K562 (cell line): ENCODE measurements at regions not wholly inside any gene's neighbourhood (a gene's known extent, or its start where the extent isn't known, plus 50 kb on each side); places are given as distances from the start of the nearest gene placed in this dataset.
A peak's percentile ranks its signal among the peaks of the same experiment; 100 is the strongest.

Experiments
- ATAC-seq: fragments of 200-7000 bp; cut with Tn5 transposase; 3 replicates; pipeline ENCODE4 v1.9.1; 2020; ENCODE audit warnings: moderate library complexity
- BruUV-seq: library from RNA; stranded (reverse); fragments of 400-500 nt; replicated peaks from 2 replicates; lab custom pipeline; 2021; lab: Mats Ljungman, UMichigan
- CTCF ChIA-PET: fragments of 300-600 bp; formaldehyde crosslinking; extraction: SDS; loops from one replicate; lab custom pipeline; 2021; ENCODE audit warnings: low intra/inter-chr PET ratio; lab: Yijun Ruan, JAX
- POLR2A ChIA-PET: fragments of 300-600, 350-650 bp; sonication (Branson Sonifier 250); formaldehyde crosslinking; extraction: SDS; loops from one replicate; lab custom pipeline; 2021; ENCODE audit warnings: antibody characterized with exemption, inconsistent platforms; lab: Yijun Ruan, JAX
- DNase-seq, 4 experiments: peaks; one replicate each; pipeline versions ENCODE4 v3.0.0 to v3.0.0-alpha.2; 2011 to 2018; ENCODE audit warnings: low spot score in 3 of 4, mixed read lengths in 3 of 4; ENCODE audit errors: extremely low read depth in 1 of 4
- FAIRE-seq: peaks from 2 replicates; lab custom pipeline; 2011; peaks lifted over from hg19 to GRCh38; lab: Jason Lieb, UNC
- H2AFZ ChIP-seq: 2 replicates; pipeline ENCODE4 v1.6.0; 2011; ENCODE audit warnings: low read depth, low read length, control low read depth, inconsistent platforms
- H3K27ac ChIP-seq: fragments of 200-600 bp; 3 replicates; pipeline ENCODE4 v1.8.0; 2011; ENCODE audit warnings: low read depth, mild to moderate bottlenecking, control low read depth, inconsistent platforms, low read length, moderate library complexity, mixed read lengths; ENCODE audit errors: extremely low read depth
- H3K27me3 ChIP-seq, 2 experiments: fragments of 300-600 bp in 1 of 2; 2 replicates in 1 of 2; 3 replicates in 1 of 2; pipeline versions ENCODE4 v1.6.0 to v1.8.0; 2011; ENCODE audit warnings: inconsistent platforms in 2 of 2, low read length in 2 of 2, mild to moderate bottlenecking in 1 of 2, mixed read lengths in 1 of 2, moderate library complexity in 1 of 2; ENCODE audit not compliant: control insufficient read depth in 2 of 2, insufficient read depth in 2 of 2
- H3K36me3 ChIP-seq: fragments of 300-600 bp; 3 replicates; pipeline ENCODE4 v1.8.0; 2011; ENCODE audit warnings: mild to moderate bottlenecking, low read length, inconsistent platforms; ENCODE audit not compliant: control insufficient read depth, insufficient read depth
- H3K4me1 ChIP-seq, 2 experiments: fragments of 200-600 bp in 1 of 2; replicated peaks in 1 of 2; 2 replicates in 1 of 2; 3 replicates in 1 of 2; pipeline versions ENCODE4 v1.5.1 to v1.8.0; 2011; ENCODE audit warnings: inconsistent platforms in 2 of 2, low read length in 2 of 2, mild to moderate bottlenecking in 1 of 2, mixed read lengths in 1 of 2, moderate library complexity in 1 of 2; ENCODE audit not compliant: control insufficient read depth in 2 of 2, insufficient read depth in 2 of 2
- H3K4me2 ChIP-seq: 2 replicates; pipeline ENCODE4 v1.6.1; 2011; ENCODE audit warnings: low read length, control low read depth, inconsistent platforms, mixed read lengths; ENCODE audit not compliant: insufficient read depth
- H3K4me3 ChIP-seq: fragments of 200-600 bp; sonication (generic), shearing (Covaris generic); 2 replicates; pipeline ENCODE4 v1.5.1; 2016; ENCODE audit warnings: control low read depth, inconsistent platforms
- H3K79me2 ChIP-seq: fragments of 200-600 bp; 3 replicates; pipeline ENCODE4 v1.8.0; 2011; ENCODE audit warnings: low read length, inconsistent platforms; ENCODE audit not compliant: control insufficient read depth, insufficient read depth
- H3K9ac ChIP-seq, 2 experiments: 2 replicates each; pipeline versions ENCODE4 v1.6.0 to v1.6.1; 2011; ENCODE audit warnings: low read depth in 2 of 2, low read length in 2 of 2, control low read depth in 1 of 2, inconsistent platforms in 1 of 2, mild to moderate bottlenecking in 1 of 2, mixed read lengths in 1 of 2; ENCODE audit not compliant: insufficient read depth in 1 of 2
- H3K9me1 ChIP-seq: one replicate; pipeline ENCODE4 v1.6.0; 2011; ENCODE audit warnings: inconsistent platforms, mild to moderate bottlenecking, low read length, moderate library complexity; ENCODE audit not compliant: control insufficient read depth, insufficient read depth
- H3K9me3 ChIP-seq: replicated peaks from 2 replicates; pipeline ENCODE4 v1.5.1; 2011; ENCODE audit warnings: low read depth, low read length, inconsistent platforms; ENCODE audit not compliant: control insufficient read depth, insufficient read depth
- H4K20me1 ChIP-seq: replicated peaks from 2 replicates; pipeline ENCODE4 v1.6.1; 2011; ENCODE audit warnings: low read length, inconsistent platforms, mixed read lengths; ENCODE audit not compliant: control insufficient read depth, insufficient read depth
- ADNP ChIP-seq: fragments of 200-800 bp; sonication (Bioruptor generic); IDR thresholded peaks from 2 replicates; pipeline ENCODE4 v1.6.1; 2016; ENCODE audit warnings: missing genetic modification characterization, missing compliant biosample characterization
- BHLHE40 ChIP-seq: IDR thresholded peaks from 2 replicates; pipeline ENCODE4 v1.6.1; 2011; ENCODE audit warnings: low read length, improper control_type of control experiment
- DPF2 ChIP-seq: fragments of 450-650 bp; IDR thresholded peaks from 2 replicates; pipeline ENCODE4 v1.6.1; 2016
- FOSL1 ChIP-seq: fragments of 200-800 bp; sonication (Bioruptor generic); conservative IDR thresholded peaks from 2 replicates; pipeline ENCODE4 v1.6.1; 2016; ENCODE audit warnings: missing genetic modification characterization, missing compliant biosample characterization
- HMG20B ChIP-seq: fragments of 250-450 bp; sonication (Bioruptor Pico); IDR thresholded peaks from 2 replicates; pipeline ENCODE4 v1.5.0; 2021; ENCODE audit warnings: mild to moderate bottlenecking
- NFATC3 ChIP-seq: fragments of 450-650 bp; IDR thresholded peaks from 2 replicates; pipeline ENCODE4 v1.6.1; 2017; ENCODE audit warnings: mild to moderate bottlenecking
- NFIC ChIP-seq: fragments of 450-650 bp; IDR thresholded peaks from 2 replicates; pipeline ENCODE4 v1.6.1; 2017; ENCODE audit warnings: mild to moderate bottlenecking, inconsistent platforms
- RBBP5 ChIP-seq: fragments of 200-600 bp; sonication (generic); IDR thresholded peaks from 2 replicates; pipeline ENCODE4 v1.6.1; 2012; ENCODE audit warnings: borderline replicate concordance, mild to moderate bottlenecking, low read length, control low read depth, inconsistent platforms; ENCODE audit not compliant: insufficient read depth, poor library complexity, severe bottlenecking
- ZKSCAN8 ChIP-seq: fragments of 200-800 bp; sonication (Bioruptor generic); IDR thresholded peaks from 2 replicates; pipeline ENCODE4 v1.6.1; 2016; ENCODE audit warnings: missing genetic modification characterization, missing compliant biosample characterization
- ZNF584 ChIP-seq: fragments of 200-800 bp; sonication (Bioruptor generic); IDR thresholded peaks from 2 replicates; pipeline ENCODE4 v1.6.1; 2016; ENCODE audit warnings: low read depth, mild to moderate bottlenecking, missing genetic modification characterization, missing compliant biosample characterization
- ZNF586 ChIP-seq: fragments of 450-650 bp; formaldehyde crosslinking; conservative IDR thresholded peaks from 2 replicates; pipeline ENCODE4 v1.4.0; 2020; ENCODE audit warnings: mild to moderate bottlenecking, moderate library complexity
- WGBS: fragments of 100-300 bp; shearing (Covaris generic); methylation state at CpG from one replicate; pipeline ENCODE4 v1.1.6; 2016; ENCODE audit warnings: low coverage, mixed read lengths; ENCODE audit not compliant: insufficient coverage; ENCODE audit errors: missing lambda C conversion rate; 5-methylcytosine and 5-hydroxymethylcytosine counted together
- in situ Hi-C: fragments of 300-500 bp; cut with MboI; formaldehyde crosslinking; loops from 4 replicates; pipeline ENCODE4 v1.15.0; 2018; ENCODE audit warnings: inconsistent platforms, mixed read lengths
- intact Hi-C: fragments of 100-400 bp; cut with micrococcal nuclease; formaldehyde crosslinking; loops from 2 replicates; pipeline ENCODE4 v1.14.2; 2022
- TF ChIP-seq, protein P1 (sequence below): fragments of 450-650 bp; formaldehyde crosslinking; IDR thresholded peaks from 2 replicates; pipeline ENCODE4 v1.4.0; 2022; ENCODE audit warnings: mild to moderate bottlenecking, moderate library complexity
- TF ChIP-seq, protein P2 (sequence below): fragments of 450-650 bp; IDR thresholded peaks from 2 replicates; pipeline ENCODE4 v1.6.1; 2018; ENCODE audit not compliant: partially characterized antibody
- TF ChIP-seq, protein P3 (sequence below): fragments of 250-450 bp; sonication (Bioruptor Pico); IDR thresholded peaks from 2 replicates; pipeline ENCODE4 v1.5.0; 2022; ENCODE audit warnings: mild to moderate bottlenecking
- TF ChIP-seq, protein P4 (sequence below): fragments of 450-650 bp; IDR thresholded peaks from 2 replicates; pipeline ENCODE4 v1.7.0; 2016; ENCODE audit warnings: borderline replicate concordance

DNA sequence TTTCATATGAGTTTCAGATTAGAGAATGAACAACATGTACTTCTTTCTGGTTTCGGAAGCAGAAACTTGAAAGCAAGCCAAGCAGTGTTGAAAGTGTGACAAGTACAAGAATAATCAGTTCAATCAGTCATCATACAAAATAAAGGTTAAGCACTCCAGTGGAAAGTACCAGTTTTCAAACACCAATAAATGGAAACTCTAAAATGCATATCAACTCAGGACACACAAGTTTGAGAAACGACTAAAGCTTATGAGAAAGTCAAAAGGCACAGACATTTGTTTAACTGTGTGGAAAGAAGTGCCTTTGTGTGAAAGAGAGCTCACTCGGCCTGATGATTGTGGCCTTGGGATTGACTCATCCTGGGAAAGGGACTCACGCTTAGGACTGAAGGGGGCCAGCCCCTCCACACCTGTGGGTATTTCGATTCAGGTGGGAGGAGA lies 60.6 kb upstream of the AKR1C1 start:
- TF ChIP-seq DPF2 = peak; percentile 37
- no peak for TF ChIP-seq HMG20B
- no peak for TF ChIP-seq ADNP (tag)
- TF ChIP-seq FOSL1 (tag) = peak; percentile 24; the same call in 1 of the 2 replicates
- TF ChIP-seq, protein P1, sequence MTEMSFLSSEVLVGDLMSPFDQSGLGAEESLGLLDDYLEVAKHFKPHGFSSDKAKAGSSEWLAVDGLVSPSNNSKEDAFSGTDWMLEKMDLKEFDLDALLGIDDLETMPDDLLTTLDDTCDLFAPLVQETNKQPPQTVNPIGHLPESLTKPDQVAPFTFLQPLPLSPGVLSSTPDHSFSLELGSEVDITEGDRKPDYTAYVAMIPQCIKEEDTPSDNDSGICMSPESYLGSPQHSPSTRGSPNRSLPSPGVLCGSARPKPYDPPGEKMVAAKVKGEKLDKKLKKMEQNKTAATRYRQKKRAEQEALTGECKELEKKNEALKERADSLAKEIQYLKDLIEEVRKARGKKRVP (CRISPR knock-in tag) = no peak
- no peak for TF ChIP-seq RBBP5
- no peak for TF ChIP-seq BHLHE40
- TF ChIP-seq NFATC3 = no peak
- TF ChIP-seq, protein P2, sequence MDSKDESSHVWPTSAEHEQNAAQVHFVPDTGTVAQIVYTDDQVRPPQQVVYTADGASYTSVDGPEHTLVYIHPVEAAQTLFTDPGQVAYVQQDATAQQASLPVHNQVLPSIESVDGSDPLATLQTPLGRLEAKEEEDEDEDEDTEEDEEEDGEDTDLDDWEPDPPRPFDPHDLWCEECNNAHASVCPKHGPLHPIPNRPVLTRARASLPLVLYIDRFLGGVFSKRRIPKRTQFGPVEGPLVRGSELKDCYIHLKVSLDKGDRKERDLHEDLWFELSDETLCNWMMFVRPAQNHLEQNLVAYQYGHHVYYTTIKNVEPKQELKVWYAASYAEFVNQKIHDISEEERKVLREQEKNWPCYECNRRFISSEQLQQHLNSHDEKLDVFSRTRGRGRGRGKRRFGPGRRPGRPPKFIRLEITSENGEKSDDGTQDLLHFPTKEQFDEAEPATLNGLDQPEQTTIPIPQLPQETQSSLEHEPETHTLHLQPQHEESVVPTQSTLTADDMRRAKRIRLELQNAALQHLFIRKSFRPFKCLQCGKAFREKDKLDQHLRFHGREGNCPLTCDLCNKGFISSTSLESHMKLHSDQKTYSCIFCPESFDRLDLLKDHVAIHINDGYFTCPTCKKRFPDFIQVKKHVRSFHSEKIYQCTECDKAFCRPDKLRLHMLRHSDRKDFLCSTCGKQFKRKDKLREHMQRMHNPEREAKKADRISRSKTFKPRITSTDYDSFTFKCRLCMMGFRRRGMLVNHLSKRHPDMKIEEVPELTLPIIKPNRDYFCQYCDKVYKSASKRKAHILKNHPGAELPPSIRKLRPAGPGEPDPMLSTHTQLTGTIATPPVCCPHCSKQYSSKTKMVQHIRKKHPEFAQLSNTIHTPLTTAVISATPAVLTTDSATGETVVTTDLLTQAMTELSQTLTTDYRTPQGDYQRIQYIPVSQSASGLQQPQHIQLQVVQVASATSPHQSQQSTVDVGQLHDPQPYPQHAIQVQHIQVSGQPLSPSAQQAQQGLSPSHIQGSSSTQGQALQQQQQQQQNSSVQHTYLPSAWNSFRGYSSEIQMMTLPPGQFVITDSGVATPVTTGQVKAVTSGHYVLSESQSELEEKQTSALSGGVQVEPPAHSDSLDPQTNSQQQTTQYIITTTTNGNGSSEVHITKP = no peak
- no peak for TF ChIP-seq ZKSCAN8
- TF ChIP-seq, protein P3, sequence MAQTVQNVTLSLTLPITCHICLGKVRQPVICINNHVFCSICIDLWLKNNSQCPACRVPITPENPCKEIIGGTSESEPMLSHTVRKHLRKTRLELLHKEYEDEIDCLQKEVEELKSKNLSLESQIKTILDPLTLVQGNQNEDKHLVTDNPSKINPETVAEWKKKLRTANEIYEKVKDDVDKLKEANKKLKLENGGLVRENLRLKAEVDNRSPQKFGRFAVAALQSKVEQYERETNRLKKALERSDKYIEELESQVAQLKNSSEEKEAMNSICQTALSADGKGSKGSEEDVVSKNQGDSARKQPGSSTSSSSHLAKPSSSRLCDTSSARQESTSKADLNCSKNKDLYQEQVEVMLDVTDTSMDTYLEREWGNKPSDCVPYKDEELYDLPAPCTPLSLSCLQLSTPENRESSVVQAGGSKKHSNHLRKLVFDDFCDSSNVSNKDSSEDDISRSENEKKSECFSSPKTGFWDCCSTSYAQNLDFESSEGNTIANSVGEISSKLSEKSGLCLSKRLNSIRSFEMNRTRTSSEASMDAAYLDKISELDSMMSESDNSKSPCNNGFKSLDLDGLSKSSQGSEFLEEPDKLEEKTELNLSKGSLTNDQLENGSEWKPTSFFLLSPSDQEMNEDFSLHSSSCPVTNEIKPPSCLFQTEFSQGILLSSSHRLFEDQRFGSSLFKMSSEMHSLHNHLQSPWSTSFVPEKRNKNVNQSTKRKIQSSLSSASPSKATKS (CRISPR knock-in tag) = no peak
- no peak for TF ChIP-seq ZNF584
- TF ChIP-seq, protein P4, sequence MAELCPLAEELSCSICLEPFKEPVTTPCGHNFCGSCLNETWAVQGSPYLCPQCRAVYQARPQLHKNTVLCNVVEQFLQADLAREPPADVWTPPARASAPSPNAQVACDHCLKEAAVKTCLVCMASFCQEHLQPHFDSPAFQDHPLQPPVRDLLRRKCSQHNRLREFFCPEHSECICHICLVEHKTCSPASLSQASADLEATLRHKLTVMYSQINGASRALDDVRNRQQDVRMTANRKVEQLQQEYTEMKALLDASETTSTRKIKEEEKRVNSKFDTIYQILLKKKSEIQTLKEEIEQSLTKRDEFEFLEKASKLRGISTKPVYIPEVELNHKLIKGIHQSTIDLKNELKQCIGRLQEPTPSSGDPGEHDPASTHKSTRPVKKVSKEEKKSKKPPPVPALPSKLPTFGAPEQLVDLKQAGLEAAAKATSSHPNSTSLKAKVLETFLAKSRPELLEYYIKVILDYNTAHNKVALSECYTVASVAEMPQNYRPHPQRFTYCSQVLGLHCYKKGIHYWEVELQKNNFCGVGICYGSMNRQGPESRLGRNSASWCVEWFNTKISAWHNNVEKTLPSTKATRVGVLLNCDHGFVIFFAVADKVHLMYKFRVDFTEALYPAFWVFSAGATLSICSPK = no peak
- TF ChIP-seq NFIC = peak; percentile 62
- no peak for TF ChIP-seq ZNF586 (CRISPR knock-in tag)
- Histone ChIP-seq H3K27ac (peak overlapping the region; percentile 56; the same call in 2 of the 3 replicates), H3K27me3 (no peaks in the 10 kb centered on the region), H3K4me2 (peak overlapping the region; percentile 61), H3K9ac (peak overlapping the region in 1 of 2 experiments; percentile 41; a peak in 1 of 4 replicates), H3K4me3 (no peak overlapping the region), H3K9me3 (no peaks in the 10 kb centered on the region), H3K9me1 (no peaks in the 10 kb centered on the region), H3K36me3 (no peaks in the 10 kb centered on the region), H3K79me2 (no peaks in the 10 kb centered on the region), H3K4me1 (peaks cover 0 to 13% of the 10 kb centered on the region in 2 experiments; a peak in 3 of 5 replicates), H4K20me1 (no peaks in the 10 kb centered on the region), H2AFZ (peak overlapping the region; percentile 85)
- peak; percentile 74 for ATAC-seq
- DNase-seq = peak in 1 of 4 experiments; percentile 32
- POLR2A ChIA-PET = interaction anchor here (1.3 kb wide), 1 partner anchor 21 kb away, joined by 3 read pairs; no protein-coding TSS in a partner anchor
- in situ Hi-C loops (no loop called here), intact Hi-C loops (no loop called here)
- BruUV-seq = no TSS peak
- 8% methylated on average over 5 of the region's 5 CpGs for WGBS
- FAIRE-seq = no peak
- CTCF ChIA-PET = no interaction called here
